ENCODE measurements at regions not wholly inside any gene's neighbourhood (a gene's known extent, or its start where the extent isn't known, plus 50 kb on each side); places are given as distances from the start of the nearest gene placed in this dataset.
"Not testable (repeated sequence)": the region's sequence is repeated elsewhere in the genome, so short reads cannot be mapped to it uniquely, and the experiment has no call there.

DNA sequence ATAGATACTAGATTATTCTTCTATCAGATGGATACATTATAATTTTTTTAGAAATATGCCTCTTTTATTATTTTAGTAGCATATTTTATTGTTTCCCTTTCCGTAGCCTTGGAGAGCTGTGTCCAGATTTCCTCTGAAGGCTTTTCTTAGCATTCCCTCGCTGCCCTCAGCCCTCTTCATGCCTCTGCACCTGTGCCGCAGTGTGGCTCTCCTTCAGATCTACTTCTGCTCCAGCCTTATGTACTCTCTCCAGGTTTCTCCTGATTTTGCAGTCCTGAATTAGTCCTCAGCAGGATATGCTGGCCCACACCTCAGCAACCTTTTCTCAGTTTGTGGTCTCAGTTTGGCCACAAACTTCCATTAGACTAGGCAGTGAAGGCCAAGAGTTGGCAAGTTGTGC is 1052.0 kb downstream of the TAF11L14 start:
- ATAC-seq (no peak), DNase-seq (no peak)
- intact Hi-C loops (cut with DNase I), result no loop called here

DNA sequence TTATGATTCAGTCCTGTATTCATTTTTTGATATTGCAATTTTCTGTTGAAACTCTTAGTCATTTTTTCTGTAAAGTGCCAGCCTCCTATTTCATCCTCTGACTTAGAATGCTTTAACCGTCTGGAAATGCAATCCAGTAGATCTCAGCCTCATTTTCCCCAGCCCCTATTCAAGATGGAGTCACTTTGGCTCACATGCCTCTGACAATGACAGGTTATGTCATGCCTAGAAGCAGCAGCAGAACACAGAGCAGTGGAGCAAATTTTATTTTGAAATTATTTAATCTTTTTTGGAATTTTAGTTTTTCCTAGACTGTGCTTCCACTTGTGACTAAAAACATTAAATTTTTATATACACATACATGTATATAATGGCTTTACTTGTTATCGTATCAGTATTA is 1053.2 kb downstream of the TAF11L14 start:
- ATAC-seq (no peak), DNase-seq (no peak)
- intact Hi-C loops (cut with DNase I), result no loop called here

DNA sequence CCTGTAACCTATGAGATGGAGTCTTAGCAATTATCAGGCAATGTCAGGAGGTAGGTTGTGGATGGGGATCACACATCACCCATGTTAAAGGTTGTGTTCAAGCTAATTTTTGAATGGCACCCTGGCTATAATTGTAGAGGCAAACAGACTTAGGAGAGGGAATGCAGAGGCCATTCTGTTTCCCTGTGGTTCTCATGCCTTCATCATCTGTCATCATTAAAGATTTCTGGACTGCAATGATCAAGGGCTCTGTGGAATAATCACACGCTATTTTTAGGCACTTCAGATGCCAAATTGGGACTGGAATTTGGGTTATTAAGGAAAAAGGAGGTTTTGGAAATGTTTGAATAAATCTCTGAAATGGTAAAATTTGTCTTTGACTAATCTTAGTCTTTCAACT is 1065.4 kb downstream of the TAF11L14 start:
- intact Hi-C loops (cut with DNase I), result loop anchor here in 1 of 2 donors (10.0 kb wide), 1 partner anchor 305 kb away; no protein-coding TSS in a partner anchor
- no peak for DNase-seq
- ATAC-seq, result no peak

DNA sequence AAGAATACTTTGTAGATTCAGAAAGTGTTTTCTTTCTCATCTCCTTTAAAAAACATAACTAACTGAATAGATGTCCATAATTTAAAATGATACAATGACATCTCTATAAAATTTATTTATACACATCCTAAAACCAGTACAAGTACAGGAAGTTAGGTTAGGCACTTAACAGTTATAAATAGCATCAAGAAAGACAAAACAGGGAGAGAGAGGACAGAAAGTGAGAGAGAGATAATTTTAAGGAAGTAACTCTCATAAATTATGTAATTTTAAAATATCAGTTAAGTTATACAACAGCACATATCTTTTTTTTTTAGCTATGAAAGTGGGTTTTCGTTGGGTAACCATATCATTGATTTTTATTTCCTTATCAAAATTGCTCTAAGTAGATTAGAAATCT is 1068.6 kb downstream of the TAF11L14 start:
- ATAC-seq (no peak), DNase-seq (no peak)
- intact Hi-C loops (cut with DNase I), result no loop called here

DNA sequence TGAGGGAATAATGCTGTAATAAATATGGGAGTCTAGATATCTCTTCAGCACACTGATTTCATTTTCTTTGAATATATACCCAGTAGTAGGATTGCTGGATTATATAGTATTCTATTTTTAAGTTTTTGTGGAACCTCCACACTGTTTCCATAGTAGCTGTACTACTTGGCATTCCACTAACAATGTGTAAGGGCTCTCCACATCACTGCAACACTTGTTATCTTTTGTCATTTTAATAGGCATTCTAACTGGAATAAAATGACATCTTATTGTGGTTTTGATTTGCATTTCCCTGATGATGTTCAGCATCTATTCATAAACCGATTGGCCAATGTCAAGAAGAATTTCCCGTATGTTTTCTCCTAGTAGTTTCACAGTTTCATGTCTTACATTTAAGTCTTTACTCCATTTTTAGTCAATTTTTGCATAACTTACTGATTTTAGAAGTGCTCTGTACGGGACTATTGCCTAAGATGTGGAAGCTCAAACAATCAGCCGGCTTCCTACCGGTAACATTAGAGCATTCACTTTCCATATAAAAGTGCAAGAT is 1078.8 kb downstream of the TAF11L14 start:
- intact Hi-C loops (cut with DNase I), result no loop called here
- ATAC-seq (no peak), DNase-seq (no peak)

DNA sequence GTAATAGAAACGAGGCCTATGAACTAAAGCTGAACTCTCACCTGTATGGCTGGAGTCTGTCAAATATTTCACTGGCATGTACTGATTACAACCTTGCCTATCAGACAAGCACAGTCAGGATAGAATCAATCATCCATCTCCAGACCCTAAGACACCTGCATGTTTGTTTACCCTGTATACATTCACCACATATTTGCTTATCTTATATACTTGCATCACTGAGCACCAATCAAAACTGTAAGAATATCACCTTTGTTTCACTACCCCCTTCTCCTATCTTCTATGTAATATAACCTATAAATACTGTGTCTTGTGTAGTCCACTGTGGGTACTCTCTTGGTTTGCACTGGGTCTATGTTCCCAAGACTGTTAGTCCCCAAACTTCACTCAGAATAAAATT is 1085.7 kb downstream of the TAF11L14 start:
- DNase-seq (no peak), ATAC-seq (no peak)
- intact Hi-C loops (cut with DNase I), result no loop called here

GRCh38 chr5:18732556-18733479 is 1098.6 kb downstream of the TAF11L14 start:
- no peak for DNase-seq
- intact Hi-C loops (cut with DNase I), result no loop called here
- ATAC-seq, result no peak

GRCh38 chr5:18736051-18736398 is 1101.8 kb downstream of the TAF11L14 start:
- intact Hi-C loops (cut with DNase I), result no loop called here
- ATAC-seq, result no peak
- no peak for DNase-seq

DNA sequence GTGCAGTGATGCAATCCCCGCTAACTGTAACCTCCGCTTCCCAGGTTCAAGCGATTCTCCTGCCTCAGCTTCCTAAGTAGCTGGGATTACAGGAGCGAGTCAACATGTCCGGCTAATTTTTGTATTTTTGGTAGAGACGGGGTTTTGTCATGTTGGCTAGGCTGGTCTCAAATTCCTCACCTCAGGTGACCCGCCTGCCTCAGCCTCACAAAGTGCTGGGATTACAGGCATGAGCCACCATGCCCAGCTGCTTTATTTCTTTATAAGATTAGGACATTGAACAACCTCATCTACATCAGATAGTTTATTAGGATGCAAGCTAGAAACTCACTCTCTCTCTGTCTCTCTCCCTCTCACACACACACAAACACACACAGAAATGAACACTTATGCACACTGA is 1102.5 kb downstream of the TAF11L14 start:
- intact Hi-C loops (cut with DNase I); ATAC-seq; DNase-seq: not testable (repeated sequence)

DNA sequence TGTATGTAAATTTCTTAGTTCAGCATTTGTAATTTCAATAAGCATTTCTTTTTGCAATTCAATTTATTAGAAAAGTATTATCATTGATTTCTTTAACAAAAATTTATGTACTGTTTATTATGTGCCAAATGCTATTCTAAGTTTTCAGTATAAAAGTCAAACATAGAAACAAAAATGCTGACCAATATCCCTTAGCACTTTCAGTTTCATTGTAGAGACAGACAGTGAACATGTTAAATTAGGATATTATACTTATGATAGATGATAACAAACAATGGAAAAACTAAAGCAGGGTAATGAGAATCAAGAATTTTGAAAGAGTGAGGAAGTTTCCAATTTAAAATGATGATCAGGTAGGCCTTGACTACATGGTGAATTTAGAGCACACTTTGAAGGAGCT is 1106.0 kb downstream of the TAF11L14 start:
- no peak for DNase-seq
- intact Hi-C loops (cut with DNase I), result no loop called here
- no peak for ATAC-seq

- ATAC-seq (no peak), DNase-seq (no peak)
- intact Hi-C loops (cut with DNase I), result no loop called here
Measured at GRCh38 chr5:18742830-18743229, 1108.6 kb downstream of the TAF11L14 start.

DNA sequence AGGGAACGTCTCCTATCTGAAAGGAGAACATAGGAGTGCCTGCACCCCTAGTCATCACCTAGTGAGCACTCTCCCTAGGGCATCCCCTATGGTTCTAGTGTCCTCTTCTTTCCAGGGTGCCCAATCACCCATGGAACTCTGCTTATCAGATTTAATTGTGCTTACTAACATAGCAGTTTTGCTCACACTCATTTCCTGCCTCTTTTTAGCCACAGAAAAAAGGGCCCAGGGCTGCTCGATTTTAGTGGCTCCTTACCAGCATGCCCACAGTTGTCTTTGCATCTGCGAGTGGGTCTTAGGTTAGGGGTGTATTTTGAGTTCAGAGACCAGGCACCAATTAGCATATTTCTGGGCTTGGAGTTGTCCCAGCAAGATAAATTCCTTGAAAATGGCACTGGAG is 1110.2 kb downstream of the TAF11L14 start:
- no peak for ATAC-seq
- DNase-seq, result no peak
- intact Hi-C loops (cut with DNase I), result no loop called here

- DNase-seq, result no peak
- intact Hi-C loops (cut with DNase I), result no loop called here
- peak; percentile 47 to 64 for ATAC-seq
Measured at GRCh38 chr5:18745042-18745987, 1111.1 kb downstream of the TAF11L14 start.

DNA sequence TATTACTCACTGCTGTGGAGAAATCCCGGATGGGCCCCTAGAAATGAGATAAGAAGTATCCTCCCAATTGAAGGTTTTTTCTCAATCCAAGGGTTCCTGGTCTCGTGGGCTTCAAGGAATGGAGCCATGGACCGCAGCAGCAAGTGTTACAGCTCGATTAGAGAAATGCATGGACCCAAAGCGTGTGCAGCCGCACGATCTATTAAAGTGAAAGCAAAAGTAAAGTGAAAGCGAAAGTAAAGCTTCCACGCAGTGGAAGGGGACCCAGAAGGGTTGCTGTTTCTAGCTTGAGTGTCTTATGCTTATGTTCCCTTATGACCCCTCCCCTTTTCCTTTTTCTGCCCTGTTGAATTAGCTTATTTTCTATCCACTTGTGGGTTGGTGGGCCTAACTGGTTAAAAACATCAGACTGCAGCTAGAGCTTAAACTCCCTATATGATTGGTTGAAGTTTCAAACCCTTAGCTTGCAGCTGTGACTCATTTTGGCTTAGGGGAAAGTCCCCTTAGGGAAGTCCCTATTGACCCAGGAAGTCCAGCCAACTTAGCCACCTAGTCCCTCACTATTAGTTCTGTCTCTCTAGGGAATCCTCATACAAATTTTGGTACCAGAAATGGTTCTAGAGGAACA is 1111.8 kb downstream of the TAF11L14 start:
- peak; percentile 67 to 70 for ATAC-seq
- intact Hi-C loops (cut with DNase I), result no loop called here
- DNase-seq, result no peak

GRCh38 chr5:18749763-18750162 is 1115.5 kb downstream of the TAF11L14 start:
- intact Hi-C loops (cut with DNase I), result no loop called here
- ATAC-seq (no peak), DNase-seq (no peak)

- DNase-seq (no peak), ATAC-seq (no peak)
- intact Hi-C loops (cut with DNase I), result no loop called here
Measured at GRCh38 chr5:18752317-18752716, 1118.1 kb downstream of the TAF11L14 start.

DNA sequence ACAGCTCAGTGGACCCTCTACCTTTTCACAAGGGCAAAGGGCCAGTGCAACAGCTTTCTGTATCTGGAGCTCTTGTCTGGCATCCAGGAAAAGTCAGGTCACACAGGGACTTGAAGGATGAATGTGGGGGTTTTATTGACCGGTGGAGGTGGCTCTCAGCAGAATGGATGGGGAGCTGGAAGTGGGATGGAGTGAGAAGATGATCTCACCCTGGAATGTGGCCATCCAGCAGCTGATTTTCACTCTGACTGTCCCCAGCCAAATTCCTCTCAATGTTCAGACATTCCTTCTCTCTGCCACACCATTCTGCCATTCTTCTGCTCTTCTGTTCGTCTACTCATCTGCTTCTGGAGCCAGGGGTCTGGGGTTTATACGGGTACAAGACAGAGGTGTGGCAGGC is 1119.9 kb downstream of the TAF11L14 start:
- intact Hi-C loops (cut with DNase I), result no loop called here
- no peak for ATAC-seq

DNA sequence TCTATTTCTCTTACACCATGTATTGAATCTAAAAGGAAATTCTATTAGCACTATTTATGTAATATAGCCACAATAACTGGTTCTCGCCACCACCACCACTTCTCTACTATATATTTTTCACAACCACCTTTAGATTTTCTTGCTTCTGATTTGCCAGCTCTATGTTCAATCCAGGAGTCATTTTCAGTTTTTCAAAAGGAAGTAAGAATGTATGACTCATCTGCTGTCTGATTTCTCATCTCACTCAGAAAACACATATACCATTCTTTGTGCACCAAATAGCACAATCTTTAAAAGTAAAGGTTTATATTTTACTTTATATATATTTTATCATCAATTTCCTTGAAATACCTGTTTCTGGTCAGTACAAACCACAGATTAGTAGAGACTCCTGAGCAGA is 1127.5 kb downstream of the TAF11L14 start:
- no peak for DNase-seq
- ATAC-seq, result no peak
- intact Hi-C loops (cut with DNase I), result no loop called here

More for the DNA sequence above, 1119.9 kb downstream of the TAF11L14 start:
- no peak for DNase-seq

DNA sequence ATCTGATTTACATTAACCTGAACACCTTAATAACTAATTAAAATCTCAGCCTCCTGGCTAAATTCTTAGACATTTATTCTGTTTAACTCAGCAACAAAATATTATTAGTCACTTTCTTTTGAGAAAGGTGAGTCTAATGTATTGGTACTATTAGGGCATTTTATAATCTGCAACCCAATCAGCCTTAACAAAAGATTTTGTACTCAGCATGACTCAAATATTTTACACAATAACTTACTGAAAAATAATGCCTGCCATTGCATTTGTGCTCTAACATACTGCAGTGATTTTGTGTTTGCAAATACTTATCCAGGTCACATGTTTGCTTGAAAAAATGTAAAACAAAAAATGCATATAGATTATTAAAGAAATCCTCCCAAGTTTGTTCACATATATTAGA is 1129.9 kb downstream of the TAF11L14 start:
- DNase-seq (no peak), ATAC-seq (no peak)
- intact Hi-C loops (cut with DNase I), result no loop called here
